ENCODE measurements at regions not wholly inside any gene's neighbourhood (a gene's known extent, or its start where the extent isn't known, plus 50 kb on each side); places are given as distances from the start of the nearest gene placed in this dataset.
A peak's percentile ranks its signal among the peaks of the same experiment; 100 is the strongest.

- CTCF ChIA-PET, result interaction anchor here (1.8 kb wide), 1 partner anchor 17 kb away, joined by 4 read pairs; no protein-coding TSS in a partner anchor
- RAD21 ChIA-PET (ENCODE audit: unreplicated experiment), result interaction anchor here (1.0 to 1.4 kb wide), 2 partner anchors 11 to 49 kb away, joined by 3 to 5 read pairs; no protein-coding TSS in a partner anchor
- no peak overlapping the region for H3K27ac ChIP-seq (ENCODE audit: control insufficient read depth, insufficient read depth)
- no peak for DNase-seq (ENCODE audit: low read depth, low spot score)
- H3K9me3 ChIP-seq (replicated peaks; ENCODE audit: control insufficient read depth, insufficient read depth, low read length), result no peaks in the 10 kb centered on the region
- no peaks in the 10 kb centered on the region for H3K27me3 ChIP-seq (replicated peaks in 1 of 2; ENCODE audit: control insufficient read depth in 2 of 2, insufficient read depth in 2 of 2, low read length in 1 of 2)
- H3K4me3 ChIP-seq, result no peak overlapping the region
- in situ Hi-C loops (cut with MboI) (no loop called here), intact Hi-C loops (cut with micrococcal nuclease; ENCODE audit: unreplicated experiment) (no loop called here)
- no TSS peak for BruUV-seq (replicated peaks)
- TF ChIP-seq BCLAF1 (IDR thresholded peaks at IDR 0.05) (no peak), IKZF1 (conservative IDR thresholded peaks at IDR 0.05) (0 out of 2 replicates have a peak, but pooled peaks have one; percentile 19), KAT2A (conservative IDR thresholded peaks at IDR 0.05; ENCODE audit: control insufficient read depth, low read depth, low read length) (no peak), GABPA (IDR thresholded peaks at IDR 0.05; ENCODE audit: low read depth) (no peak), TBL1XR1 (IDR thresholded peaks at IDR 0.05; ENCODE audit: low read depth, low read length) (no peak), ESRRA (IDR thresholded peaks at IDR 0.05; ENCODE audit: low read length) (no peak), KLF5 (IDR thresholded peaks at IDR 0.05; ENCODE audit: partially characterized antibody) (no peak)
- no peaks in the 10 kb centered on the region for H3K4me1 ChIP-seq (ENCODE audit: control insufficient read depth, insufficient read depth, low read length)
- no peaks in the 10 kb centered on the region for H3K36me3 ChIP-seq (ENCODE audit: control insufficient read depth in 2 of 2, insufficient read depth in 2 of 2, low read length in 1 of 2)
- H3K4me2 ChIP-seq (ENCODE audit: control insufficient read depth, insufficient read depth), result no peak overlapping the region
- WGBS (ENCODE audit: insufficient coverage, insufficient replicate concordance, low lambda C conversion rate, missing lambda C conversion rate), result 0% methylated on average over 1 of the region's 1 CpG
- POLR2A ChIA-PET, result no interaction called here
- no peak for FAIRE-seq
- no peaks in the 10 kb centered on the region for H3K79me2 ChIP-seq (ENCODE audit: control insufficient read depth, insufficient read depth, low read length)
- no peak overlapping the region for H3K9ac ChIP-seq (ENCODE audit: control insufficient read depth, insufficient read depth, low read length)
- peak; percentile 85 for ATAC-seq
- H2AFZ ChIP-seq (ENCODE audit: control insufficient read depth, low read depth, low read length), result no peak overlapping the region
- SMC1A ChIA-PET (ENCODE audit: uncharacterized antibody, unreplicated experiment), result interaction anchor here (0.9 to 1.5 kb wide), 4 partner anchors 10 to 81 kb away, joined by 3 read pairs; no protein-coding TSS in a partner anchor
- H4K20me1 ChIP-seq (ENCODE audit: control insufficient read depth, insufficient read depth), result no peaks in the 10 kb centered on the region
Observed at GRCh38 chr4:130043732-130044160, 947.8 kb downstream of the C4orf33 start.

Data from GM12878 (cell line).